GM23338 (cell line): ENCODE measurements at regions not wholly inside any gene's neighbourhood (a gene's known extent, or its start where the extent isn't known, plus 50 kb on each side); places are given as distances from the start of the nearest gene placed in this dataset.

Source experiments
- ATAC-seq: fragments of 200-7000 bp; cut with Tn5 transposase; 3 replicates; pipeline ENCODE4 v1.9.1; 2020
- DNase-seq: peaks from one replicate; pipeline ENCODE4 v3.0.0-alpha.2; 2015; ENCODE audit warnings: low spot score
- H2AFZ ChIP-seq: fragments of 200-600 bp; sonication (generic); 2 replicates; pipeline ENCODE4 v1.8.0; 2016; ENCODE audit warnings: antibody characterized with exemption, mild to moderate bottlenecking, moderate library complexity
- H3F3A ChIP-seq: fragments of 200-600 bp; sonication (generic); replicated peaks from 2 replicates; pipeline ENCODE4 v1.8.0; 2017; ENCODE audit warnings: antibody characterized with exemption, mixed run types, low read depth
- H3K27ac ChIP-seq: fragments of 200-600 bp; sonication (generic); 2 replicates; pipeline ENCODE4 v1.6.1; 2016; ENCODE audit warnings: low read depth
- H3K27me3 ChIP-seq: fragments of 200-600 bp; sonication (generic); 2 replicates; pipeline ENCODE4 v1.8.0; 2016; ENCODE audit warnings: mild to moderate bottlenecking, mixed run types, moderate library complexity; ENCODE audit not compliant: insufficient read depth
- H3K36me3 ChIP-seq: fragments of 200-600 bp; sonication (generic); 2 replicates; pipeline ENCODE4 v1.8.0; 2016; ENCODE audit warnings: mild to moderate bottlenecking; ENCODE audit not compliant: insufficient read depth
- H3K4me1 ChIP-seq: fragments of 200-600 bp; sonication (generic); 2 replicates; pipeline ENCODE4 v1.8.0; 2016; ENCODE audit warnings: mild to moderate bottlenecking, moderate library complexity; ENCODE audit not compliant: insufficient read depth
- H3K4me2 ChIP-seq: fragments of 200-600 bp; sonication (generic); 2 replicates; pipeline ENCODE4 v1.7.1; 2017; ENCODE audit warnings: mixed run types
- H3K4me3 ChIP-seq: fragments of 200-600 bp; sonication (generic); 2 replicates; pipeline ENCODE4 v1.6.1; 2016; ENCODE audit warnings: mixed run types
- H3K79me2 ChIP-seq: fragments of 200-600 bp; sonication (generic); replicated peaks from 2 replicates; pipeline ENCODE4 v1.8.0; 2017; ENCODE audit warnings: mild to moderate bottlenecking; ENCODE audit not compliant: insufficient read depth
- H3K9me2 ChIP-seq: fragments of 200-600 bp; sonication (generic); 2 replicates; pipeline ENCODE4 v1.8.0; 2017; ENCODE audit not compliant: insufficient read depth
- H4K20me1 ChIP-seq: fragments of 200-600 bp; sonication (generic); replicated peaks from 2 replicates; pipeline ENCODE4 v1.8.0; 2017; ENCODE audit warnings: mild to moderate bottlenecking; ENCODE audit not compliant: insufficient read depth
- H3K27ac Mint-ChIP-seq: 2 replicates; pipeline ENCODE4 v1.8.0; 2020; ENCODE audit warnings: inconsistent platforms, mild to moderate bottlenecking, moderate library complexity, mixed read lengths
- H3K27me3 Mint-ChIP-seq: 3 replicates; pipeline ENCODE4 v1.8.0; 2022; ENCODE audit warnings: low read depth, mild to moderate bottlenecking, moderate library complexity, mixed read lengths, inconsistent platforms; ENCODE audit not compliant: insufficient read depth, poor library complexity
- H3K36me3 Mint-ChIP-seq: 3 replicates; pipeline ENCODE4 v1.8.0; 2021; ENCODE audit warnings: low read depth, mild to moderate bottlenecking, inconsistent platforms, moderate library complexity, mixed read lengths
- H3K4me1 Mint-ChIP-seq: 3 replicates; pipeline ENCODE4 v1.8.0; 2020; ENCODE audit warnings: mild to moderate bottlenecking, inconsistent platforms, mixed read lengths
- H3K4me3 Mint-ChIP-seq: 3 replicates; pipeline ENCODE4 v1.8.0; 2021; ENCODE audit warnings: moderate library complexity, mild to moderate bottlenecking, inconsistent platforms, mixed read lengths
- H3K9me3 Mint-ChIP-seq: 3 replicates; pipeline ENCODE4 v1.8.0; 2020; ENCODE audit warnings: moderate library complexity, mild to moderate bottlenecking, inconsistent platforms, mixed read lengths
- CREB1 ChIP-seq: fragments of 250-450 bp; sonication (Bioruptor Pico); IDR thresholded peaks from 2 replicates; pipeline ENCODE4 v1.5.0; 2020; ENCODE audit warnings: low read depth, mild to moderate bottlenecking, moderate library complexity
- ETS1 ChIP-seq: IDR thresholded peaks from 2 replicates; pipeline ENCODE4 v1.6.1; 2016; ENCODE audit warnings: antibody characterized with exemption
- EZH2 ChIP-seq: fragments of 200-600 bp; sonication (generic); IDR thresholded peaks from one replicate; pipeline ENCODE4 v1.8.0; 2017; ENCODE audit warnings: antibody characterized with exemption, mild to moderate bottlenecking, low read depth; ENCODE audit not compliant: unreplicated experiment
- EZH2phosphoT487 ChIP-seq: fragments of 200-600 bp; sonication (generic); IDR thresholded peaks from one replicate; pipeline ENCODE4 v1.8.1; 2018; ENCODE audit warnings: antibody characterized with exemption; ENCODE audit not compliant: unreplicated experiment
- JUNB ChIP-seq: IDR thresholded peaks from one replicate; pipeline ENCODE4 v1.6.1; 2016; ENCODE audit warnings: antibody characterized with exemption; ENCODE audit not compliant: unreplicated experiment
- NANOG ChIP-seq: IDR thresholded peaks from 2 replicates; pipeline ENCODE4 v1.6.1; 2016; ENCODE audit warnings: antibody characterized with exemption, borderline replicate concordance
- POLR2AphosphoS5 ChIP-seq: IDR thresholded peaks from 2 replicates; pipeline ENCODE4 v1.6.1; 2016; ENCODE audit warnings: antibody characterized with exemption, low read depth
- STAT1 ChIP-seq: IDR thresholded peaks from one replicate; pipeline ENCODE4 v1.6.1; 2016; ENCODE audit warnings: antibody characterized with exemption; ENCODE audit not compliant: unreplicated experiment
- ZNF114 ChIP-seq: fragments of 250-450 bp; sonication (Bioruptor Pico); IDR thresholded peaks from 2 replicates; pipeline ENCODE4 v1.5.0; 2020; ENCODE audit warnings: mild to moderate bottlenecking, moderate library complexity
- ZNF331 ChIP-seq: fragments of 250-450 bp; sonication (Bioruptor Pico); IDR thresholded peaks from 2 replicates; pipeline ENCODE4 v1.5.0; 2020; ENCODE audit warnings: low read depth, mild to moderate bottlenecking, moderate library complexity
- TF ChIP-seq, protein P1 (sequence below): fragments of 250-450 bp; sonication (Bioruptor Pico); IDR thresholded peaks from 2 replicates; pipeline ENCODE4 v1.5.0; 2020; ENCODE audit warnings: mild to moderate bottlenecking, moderate library complexity
- TF ChIP-seq, protein P2 (sequence below): IDR thresholded peaks from one replicate; pipeline ENCODE4 v1.6.1; 2018; ENCODE audit warnings: antibody characterized with exemption; ENCODE audit not compliant: unreplicated experiment

DNA sequence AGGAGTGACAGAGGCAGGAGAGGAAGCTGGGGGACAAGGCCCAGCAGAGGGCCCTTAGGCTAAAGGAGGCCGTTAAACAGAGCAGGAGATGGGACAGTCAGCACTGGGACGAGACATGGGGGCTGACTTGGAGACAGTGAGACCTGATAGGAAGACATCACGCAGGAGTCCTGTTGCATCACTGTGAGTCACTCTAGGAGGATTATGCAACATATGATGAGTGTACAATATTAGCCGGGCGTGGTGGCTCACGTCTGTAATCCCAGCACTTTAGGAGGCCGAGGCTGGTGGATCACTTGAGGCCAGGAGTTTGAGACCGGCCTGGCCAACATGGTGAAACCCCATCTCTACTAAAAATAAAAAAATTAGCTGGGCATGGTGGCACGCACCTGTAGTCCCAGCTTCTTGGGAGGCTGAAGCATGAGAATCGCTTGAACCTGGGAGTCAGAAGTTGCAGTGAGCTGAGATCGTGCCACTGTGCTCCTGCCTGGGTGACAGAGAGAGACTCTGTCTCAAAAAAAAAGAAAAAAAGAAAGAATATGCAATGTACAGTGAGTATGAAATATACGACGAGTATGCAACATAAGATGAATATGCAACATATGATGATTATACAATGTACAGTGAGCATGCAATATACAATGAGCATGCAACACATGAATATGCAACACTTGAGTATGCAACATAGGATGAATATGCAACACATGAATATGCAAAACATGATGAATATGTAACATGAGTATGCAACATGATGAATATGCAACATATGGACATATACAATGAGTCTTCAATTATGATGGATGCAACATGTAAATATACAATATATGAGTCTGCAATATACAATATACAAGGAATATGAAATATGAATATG lies 83.3 kb upstream of the ID2 start (continued):
- TF ChIP-seq, protein P1, sequence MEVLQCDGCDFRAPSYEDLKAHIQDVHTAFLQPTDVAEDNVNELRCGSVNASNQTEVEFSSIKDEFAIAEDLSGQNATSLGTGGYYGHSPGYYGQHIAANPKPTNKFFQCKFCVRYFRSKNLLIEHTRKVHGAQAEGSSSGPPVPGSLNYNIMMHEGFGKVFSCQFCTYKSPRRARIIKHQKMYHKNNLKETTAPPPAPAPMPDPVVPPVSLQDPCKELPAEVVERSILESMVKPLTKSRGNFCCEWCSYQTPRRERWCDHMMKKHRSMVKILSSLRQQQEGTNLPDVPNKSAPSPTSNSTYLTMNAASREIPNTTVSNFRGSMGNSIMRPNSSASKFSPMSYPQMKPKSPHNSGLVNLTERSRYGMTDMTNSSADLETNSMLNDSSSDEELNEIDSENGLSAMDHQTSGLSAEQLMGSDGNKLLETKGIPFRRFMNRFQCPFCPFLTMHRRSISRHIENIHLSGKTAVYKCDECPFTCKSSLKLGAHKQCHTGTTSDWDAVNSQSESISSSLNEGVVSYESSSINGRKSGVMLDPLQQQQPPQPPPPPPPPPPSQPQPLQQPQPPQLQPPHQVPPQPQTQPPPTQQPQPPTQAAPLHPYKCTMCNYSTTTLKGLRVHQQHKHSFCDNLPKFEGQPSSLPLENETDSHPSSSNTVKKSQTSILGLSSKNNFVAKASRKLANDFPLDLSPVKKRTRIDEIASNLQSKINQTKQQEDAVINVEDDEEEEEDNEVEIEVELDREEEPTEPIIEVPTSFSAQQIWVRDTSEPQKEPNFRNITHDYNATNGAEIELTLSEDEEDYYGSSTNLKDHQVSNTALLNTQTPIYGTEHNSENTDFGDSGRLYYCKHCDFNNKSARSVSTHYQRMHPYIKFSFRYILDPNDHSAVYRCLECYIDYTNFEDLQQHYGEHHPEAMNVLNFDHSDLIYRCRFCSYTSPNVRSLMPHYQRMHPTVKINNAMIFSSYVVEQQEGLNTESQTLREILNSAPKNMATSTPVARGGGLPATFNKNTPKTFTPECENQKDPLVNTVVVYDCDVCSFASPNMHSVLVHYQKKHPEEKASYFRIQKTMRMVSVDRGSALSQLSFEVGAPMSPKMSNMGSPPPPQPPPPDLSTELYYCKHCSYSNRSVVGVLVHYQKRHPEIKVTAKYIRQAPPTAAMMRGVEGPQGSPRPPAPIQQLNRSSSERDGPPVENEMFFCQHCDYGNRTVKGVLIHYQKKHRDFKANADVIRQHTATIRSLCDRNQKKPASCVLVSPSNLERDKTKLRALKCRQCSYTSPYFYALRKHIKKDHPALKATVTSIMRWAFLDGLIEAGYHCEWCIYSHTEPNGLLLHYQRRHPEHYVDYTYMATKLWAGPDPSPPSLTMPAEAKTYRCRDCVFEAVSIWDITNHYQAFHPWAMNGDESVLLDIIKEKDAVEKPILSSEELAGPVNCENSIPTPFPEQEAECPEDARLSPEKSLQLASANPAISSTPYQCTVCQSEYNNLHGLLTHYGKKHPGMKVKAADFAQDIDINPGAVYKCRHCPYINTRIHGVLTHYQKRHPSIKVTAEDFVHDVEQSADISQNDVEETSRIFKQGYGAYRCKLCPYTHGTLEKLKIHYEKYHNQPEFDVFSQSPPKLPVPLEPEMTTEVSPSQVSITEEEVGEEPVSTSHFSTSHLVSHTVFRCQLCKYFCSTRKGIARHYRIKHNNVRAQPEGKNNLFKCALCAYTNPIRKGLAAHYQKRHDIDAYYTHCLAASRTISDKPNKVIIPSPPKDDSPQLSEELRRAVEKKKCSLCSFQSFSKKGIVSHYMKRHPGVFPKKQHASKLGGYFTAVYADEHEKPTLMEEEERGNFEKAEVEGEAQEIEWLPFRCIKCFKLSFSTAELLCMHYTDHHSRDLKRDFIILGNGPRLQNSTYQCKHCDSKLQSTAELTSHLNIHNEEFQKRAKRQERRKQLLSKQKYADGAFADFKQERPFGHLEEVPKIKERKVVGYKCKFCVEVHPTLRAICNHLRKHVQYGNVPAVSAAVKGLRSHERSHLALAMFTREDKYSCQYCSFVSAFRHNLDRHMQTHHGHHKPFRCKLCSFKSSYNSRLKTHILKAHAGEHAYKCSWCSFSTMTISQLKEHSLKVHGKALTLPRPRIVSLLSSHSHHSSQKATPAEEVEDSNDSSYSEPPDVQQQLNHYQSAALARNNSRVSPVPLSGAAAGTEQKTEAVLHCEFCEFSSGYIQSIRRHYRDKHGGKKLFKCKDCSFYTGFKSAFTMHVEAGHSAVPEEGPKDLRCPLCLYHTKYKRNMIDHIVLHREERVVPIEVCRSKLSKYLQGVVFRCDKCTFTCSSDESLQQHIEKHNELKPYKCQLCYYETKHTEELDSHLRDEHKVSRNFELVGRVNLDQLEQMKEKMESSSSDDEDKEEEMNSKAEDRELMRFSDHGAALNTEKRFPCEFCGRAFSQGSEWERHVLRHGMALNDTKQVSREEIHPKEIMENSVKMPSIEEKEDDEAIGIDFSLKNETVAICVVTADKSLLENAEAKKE (CRISPR knock-in tag): no peak

- H3K79me2 ChIP-seq: no peaks in the 10 kb centered on the region
- no peak; the same call in 2 of the 3 replicates for ATAC-seq
- H3K9me2 ChIP-seq: no peaks in the 10 kb centered on the region
- no peaks in the 10 kb centered on the region for H3K4me1 ChIP-seq
- no peak overlapping the region for H3K27ac Mint-ChIP-seq
- H2AFZ ChIP-seq: peak overlapping the region; percentile 52; the same call in 1 of the 2 replicates
- H3K4me2 ChIP-seq: no peak overlapping the region
- DNase-seq: no peak
- no peaks in the 10 kb centered on the region for H3K9me3 Mint-ChIP-seq
- H3K4me3 Mint-ChIP-seq: no peak overlapping the region
- no peaks in the 10 kb centered on the region for H3K27me3 ChIP-seq
- H3K36me3 Mint-ChIP-seq: no peaks in the 10 kb centered on the region
- no peak overlapping the region for H3K4me3 ChIP-seq
- H3K4me1 Mint-ChIP-seq: no peaks in the 10 kb centered on the region; the same call in 2 of the 3 replicates
- no peaks in the 10 kb centered on the region for H3F3A ChIP-seq
- H4K20me1 ChIP-seq: no peaks in the 10 kb centered on the region
- no peak overlapping the region for H3K27ac ChIP-seq
- peaks cover 2% of the 10 kb centered on the region for H3K27me3 Mint-ChIP-seq
- H3K36me3 ChIP-seq: no peaks in the 10 kb centered on the region
- no peak for TF ChIP-seq STAT1
- TF ChIP-seq, protein P2, sequence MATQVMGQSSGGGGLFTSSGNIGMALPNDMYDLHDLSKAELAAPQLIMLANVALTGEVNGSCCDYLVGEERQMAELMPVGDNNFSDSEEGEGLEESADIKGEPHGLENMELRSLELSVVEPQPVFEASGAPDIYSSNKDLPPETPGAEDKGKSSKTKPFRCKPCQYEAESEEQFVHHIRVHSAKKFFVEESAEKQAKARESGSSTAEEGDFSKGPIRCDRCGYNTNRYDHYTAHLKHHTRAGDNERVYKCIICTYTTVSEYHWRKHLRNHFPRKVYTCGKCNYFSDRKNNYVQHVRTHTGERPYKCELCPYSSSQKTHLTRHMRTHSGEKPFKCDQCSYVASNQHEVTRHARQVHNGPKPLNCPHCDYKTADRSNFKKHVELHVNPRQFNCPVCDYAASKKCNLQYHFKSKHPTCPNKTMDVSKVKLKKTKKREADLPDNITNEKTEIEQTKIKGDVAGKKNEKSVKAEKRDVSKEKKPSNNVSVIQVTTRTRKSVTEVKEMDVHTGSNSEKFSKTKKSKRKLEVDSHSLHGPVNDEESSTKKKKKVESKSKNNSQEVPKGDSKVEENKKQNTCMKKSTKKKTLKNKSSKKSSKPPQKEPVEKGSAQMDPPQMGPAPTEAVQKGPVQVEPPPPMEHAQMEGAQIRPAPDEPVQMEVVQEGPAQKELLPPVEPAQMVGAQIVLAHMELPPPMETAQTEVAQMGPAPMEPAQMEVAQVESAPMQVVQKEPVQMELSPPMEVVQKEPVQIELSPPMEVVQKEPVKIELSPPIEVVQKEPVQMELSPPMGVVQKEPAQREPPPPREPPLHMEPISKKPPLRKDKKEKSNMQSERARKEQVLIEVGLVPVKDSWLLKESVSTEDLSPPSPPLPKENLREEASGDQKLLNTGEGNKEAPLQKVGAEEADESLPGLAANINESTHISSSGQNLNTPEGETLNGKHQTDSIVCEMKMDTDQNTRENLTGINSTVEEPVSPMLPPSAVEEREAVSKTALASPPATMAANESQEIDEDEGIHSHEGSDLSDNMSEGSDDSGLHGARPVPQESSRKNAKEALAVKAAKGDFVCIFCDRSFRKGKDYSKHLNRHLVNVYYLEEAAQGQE: no peak
- no peak for TF ChIP-seq ETS1
- TF ChIP-seq NANOG: no peak
- no peak for TF ChIP-seq CREB1 (CRISPR knock-in tag)
- no peak for TF ChIP-seq JUNB
- TF ChIP-seq EZH2phosphoT487: no peak
- no peak for TF ChIP-seq POLR2AphosphoS5
- TF ChIP-seq EZH2: no peak
- no peak for TF ChIP-seq ZNF331 (CRISPR knock-in tag)
- no peak for TF ChIP-seq ZNF114
Observed at GRCh38 chr2:8599421-8600242, 82.2 kb upstream of the ID2 start.
